Kidney (tissue), 13 donors: ENCODE measurements at regions not wholly inside any gene's neighbourhood (a gene's known extent, or its start where the extent isn't known, plus 50 kb on each side); places are given as distances from the start of the nearest gene placed in this dataset.

Experiments used
- DNase-seq, 5 donors: peaks; one replicate each; pipeline ENCODE4 v3.0.0-alpha.2; 2013 to 2020
- FAIRE-seq: peaks from 2 replicates; lab custom pipeline; 2012; peaks lifted over from hg19 to GRCh38; lab: Jason Lieb, UNC
- H3K27ac ChIP-seq, 2 donors: one replicate each; pipeline ENCODE4 v1.7.0; 2013; ENCODE audit warnings: low read depth in 2 of 2, low read length in 2 of 2, inconsistent platforms in 1 of 2
- H3K27me3 ChIP-seq: one replicate; pipeline ENCODE4 v1.7.1; 2013; ENCODE audit warnings: low read length, inconsistent platforms; ENCODE audit not compliant: control insufficient read depth, insufficient read depth
- H3K36me3 ChIP-seq, 3 donors: one replicate each; pipeline versions ENCODE4 v1.7.0 to v1.7.1; 2013; ENCODE audit warnings: low read length in 3 of 3, control low read depth in 1 of 3, inconsistent platforms in 1 of 3; ENCODE audit not compliant: insufficient read depth in 3 of 3, control insufficient read depth in 2 of 3
- H3K4me1 ChIP-seq, 3 donors: one replicate each; pipeline versions ENCODE4 v1.7.0 to v1.7.1; 2013; ENCODE audit warnings: low read length in 3 of 3, inconsistent platforms in 1 of 3, low read depth in 1 of 3; ENCODE audit not compliant: control insufficient read depth in 2 of 3, insufficient read depth in 2 of 3
- H3K4me3 ChIP-seq, 3 donors: one replicate each; pipeline versions ENCODE4 v1.7.0 to v1.8.1; 2013; ENCODE audit warnings: low read length in 3 of 3, control low read depth in 1 of 3, inconsistent platforms in 1 of 3
- H3K9ac ChIP-seq, 3 donors: one replicate each; pipeline versions ENCODE4 v1.7.0 to v1.7.1; 2013; ENCODE audit warnings: low read length in 3 of 3, control low read depth in 1 of 3, inconsistent platforms in 1 of 3
- H3K9me3 ChIP-seq, 3 donors: one replicate each; pipeline versions ENCODE4 v1.7.0 to v1.7.1; 2013; ENCODE audit warnings: low read length in 3 of 3, control low read depth in 1 of 3, inconsistent platforms in 1 of 3; ENCODE audit not compliant: control insufficient read depth in 2 of 3, insufficient read depth in 1 of 3
- CTCF ChIP-seq: IDR thresholded peaks from 3 replicates; pipeline ENCODE4 v1.5.1; 2012; ENCODE audit warnings: mild to moderate bottlenecking, moderate library complexity, borderline replicate concordance; ENCODE audit not compliant: insufficient read depth; ENCODE audit errors: extremely low read depth
- intact Hi-C: fragments of 100-400 bp; cut with DNase I; formaldehyde crosslinking; loops from one replicate; pipeline ENCODE4 v1.11.1; 2022
- donor health status: control.
- donor health status: control.
- donor health status: control.
- donor health status: control.
- donor health status: control.
- donor health status: DM: yes; HTN: yes; CAD: no.
- donor health status: Normal renal cell carcinoma (clear cell type).

GRCh38 chr16:55169780-55170179 lies 154.2 kb upstream of the IRX6 start:
- Histone ChIP-seq H3K9ac (no peak overlapping the region), H3K4me1 (no peaks in the 10 kb centered on the region), H3K27ac (no peak overlapping the region), H3K36me3 (no peaks in the 10 kb centered on the region), H3K9me3 (peaks cover 0 to 4% (median 0%) of the 10 kb centered on the region in 3 donors), H3K4me3 (no peak overlapping the region), H3K27me3 (no peaks in the 10 kb centered on the region)
- intact Hi-C loops, result no loop called here
- TF ChIP-seq CTCF, result no peak
- FAIRE-seq (no peak), DNase-seq (no peak)

GRCh38 chr16:55171241-55171640 lies 152.8 kb upstream of the IRX6 start:
- Histone ChIP-seq H3K9me3 (peaks cover 0 to 4% (median 0%) of the 10 kb centered on the region in 3 donors), H3K27ac (no peak overlapping the region), H3K27me3 (no peaks in the 10 kb centered on the region), H3K36me3 (no peaks in the 10 kb centered on the region), H3K4me1 (no peaks in the 10 kb centered on the region), H3K9ac (no peak overlapping the region), H3K4me3 (no peak overlapping the region)
- intact Hi-C loops, result no loop called here
- no peak for FAIRE-seq
- DNase-seq, result no peak
- no peak for TF ChIP-seq CTCF

GRCh38 chr16:55175389-55175788 lies 148.6 kb upstream of the IRX6 start:
- Histone ChIP-seq H3K4me1 (no peaks in the 10 kb centered on the region), H3K4me3 (no peak overlapping the region), H3K9me3 (peaks cover 0 to 4% (median 0%) of the 10 kb centered on the region in 3 donors), H3K9ac (no peak overlapping the region), H3K27me3 (no peaks in the 10 kb centered on the region), H3K27ac (no peak overlapping the region), H3K36me3 (no peaks in the 10 kb centered on the region)
- intact Hi-C loops, result no loop called here
- DNase-seq, result no peak
- FAIRE-seq, result no peak
- no peak for TF ChIP-seq CTCF

- Histone ChIP-seq H3K9ac (no peak overlapping the region), H3K27me3 (no peaks in the 10 kb centered on the region), H3K9me3 (peaks cover 0 to 4% (median 0%) of the 10 kb centered on the region in 3 donors), H3K27ac (no peak overlapping the region), H3K36me3 (no peaks in the 10 kb centered on the region), H3K4me1 (no peaks in the 10 kb centered on the region), H3K4me3 (no peak overlapping the region)
- intact Hi-C loops, result no loop called here
- no peak for TF ChIP-seq CTCF
- DNase-seq, result no peak
- FAIRE-seq, result no peak
Observed at GRCh38 chr16:55176901-55177300, 147.1 kb upstream of the IRX6 start.
